SK-N-SH treated with all-trans-retinoic acid at 6 μM for 48 hours (cell line): ENCODE measurements at regions not wholly inside any gene's neighbourhood (a gene's known extent, or its start where the extent isn't known, plus 50 kb on each side); places are given as distances from the start of the nearest gene placed in this dataset.

Experiments used
- ATAC-seq: fragments of 200-7000 bp; cut with Tn5 transposase; 3 replicates; pipeline ENCODE4 v1.9.1; 2020; ENCODE audit warnings: mild to moderate bottlenecking, moderate library complexity
- ARNTL ChIP-seq: fragments of 450-650 bp; formaldehyde crosslinking; IDR thresholded peaks from 2 replicates; pipeline ENCODE4 v1.5.0; 2020; ENCODE audit warnings: low read depth, mild to moderate bottlenecking, moderate library complexity, borderline replicate concordance
- BACH2 ChIP-seq: fragments of 250-450 bp; sonication (Bioruptor Pico); IDR thresholded peaks from 2 replicates; pipeline ENCODE4 v1.9.0; 2021; ENCODE audit warnings: mild to moderate bottlenecking, borderline replicate concordance
- CSDC2 ChIP-seq: fragments of 250-450 bp; sonication (Bioruptor Pico); IDR thresholded peaks from 2 replicates; pipeline ENCODE4 v1.5.0; 2020; ENCODE audit warnings: mild to moderate bottlenecking, moderate library complexity
- ESRRG ChIP-seq: fragments of 250-450 bp; sonication (Bioruptor Pico); IDR thresholded peaks from 2 replicates; pipeline ENCODE4 v1.6.1; 2021; ENCODE audit warnings: mild to moderate bottlenecking
- GLIS3 ChIP-seq: fragments of 250-450 bp; sonication (Bioruptor Pico); IDR thresholded peaks from 2 replicates; pipeline ENCODE4 v1.5.0; 2020; ENCODE audit warnings: mild to moderate bottlenecking, moderate library complexity
- ISL1 ChIP-seq: fragments of 250-450 bp; sonication (Bioruptor Pico); IDR thresholded peaks from 2 replicates; pipeline ENCODE4 v2.1.2; 2022; ENCODE audit warnings: mild to moderate bottlenecking, moderate library complexity
- OSR1 ChIP-seq: fragments of 250-450 bp; sonication (Bioruptor Pico); IDR thresholded peaks from 2 replicates; pipeline ENCODE4 v1.8.0; 2022; ENCODE audit warnings: moderate library complexity, mild to moderate bottlenecking, inconsistent platforms
- PPARA ChIP-seq: fragments of 250-450 bp; sonication (Bioruptor Pico); IDR thresholded peaks from 2 replicates; pipeline ENCODE4 v1.5.0; 2020; ENCODE audit warnings: mild to moderate bottlenecking, borderline replicate concordance
- RARB ChIP-seq: fragments of 250-450 bp; sonication (Bioruptor Pico); IDR thresholded peaks from 2 replicates; pipeline ENCODE4 v1.8.0; 2021; ENCODE audit warnings: mild to moderate bottlenecking, moderate library complexity
- SNAI2 ChIP-seq: fragments of 250-450 bp; sonication (Bioruptor Pico); IDR thresholded peaks from 2 replicates; pipeline ENCODE4 v1.5.0; 2020; ENCODE audit warnings: mild to moderate bottlenecking, moderate library complexity
- TCF4 ChIP-seq: fragments of 250-450 bp; sonication (Bioruptor Pico); IDR thresholded peaks from 2 replicates; pipeline ENCODE4 v1.8.0; 2021; ENCODE audit warnings: mild to moderate bottlenecking, moderate library complexity, borderline replicate concordance
- TOX ChIP-seq: fragments of 250-450 bp; sonication (Bioruptor Pico); IDR thresholded peaks from 2 replicates; pipeline ENCODE4 v1.8.0; 2021; ENCODE audit warnings: mild to moderate bottlenecking, moderate library complexity, borderline replicate concordance
- ZC3H10 ChIP-seq: fragments of 250-450 bp; sonication (Bioruptor Pico); IDR thresholded peaks from 2 replicates; pipeline ENCODE4 v1.5.1; 2021; ENCODE audit warnings: mild to moderate bottlenecking, moderate library complexity
- ZFP3 ChIP-seq: fragments of 250-450 bp; sonication (Bioruptor Pico); IDR thresholded peaks from 2 replicates; pipeline ENCODE4 v1.5.0; 2020; ENCODE audit warnings: mild to moderate bottlenecking, moderate library complexity
- ZNF565 ChIP-seq: fragments of 450-650 bp; formaldehyde crosslinking; conservative IDR thresholded peaks from 2 replicates; pipeline ENCODE4 v1.5.0; 2020; ENCODE audit warnings: low read depth, mild to moderate bottlenecking, moderate library complexity
- ZNF8 ChIP-seq: fragments of 450-650 bp; formaldehyde crosslinking; IDR thresholded peaks from 2 replicates; pipeline ENCODE4 v1.5.0; 2020; ENCODE audit warnings: mild to moderate bottlenecking, moderate library complexity
- TF ChIP-seq, protein P1 (sequence below): fragments of 250-450 bp; sonication (Bioruptor Pico); IDR thresholded peaks from 2 replicates; pipeline ENCODE4 v1.8.0; 2020; ENCODE audit warnings: mild to moderate bottlenecking, moderate library complexity, borderline replicate concordance
- TF ChIP-seq, protein P2 (sequence below): fragments of 250-450 bp; sonication (Bioruptor Pico); IDR thresholded peaks from 2 replicates; pipeline ENCODE4 v1.5.1; 2021; ENCODE audit warnings: mild to moderate bottlenecking, moderate library complexity
- TF ChIP-seq, protein P3 (sequence below): fragments of 250-450 bp; sonication (Bioruptor Pico); IDR thresholded peaks from 2 replicates; pipeline ENCODE4 v1.5.0; 2020; ENCODE audit warnings: mild to moderate bottlenecking, moderate library complexity
- TF ChIP-seq, protein P4 (sequence below): fragments of 250-450 bp; sonication (Bioruptor Pico); IDR thresholded peaks from 2 replicates; pipeline ENCODE4 v1.5.1; 2020; ENCODE audit warnings: low read depth, mild to moderate bottlenecking, moderate library complexity

DNA sequence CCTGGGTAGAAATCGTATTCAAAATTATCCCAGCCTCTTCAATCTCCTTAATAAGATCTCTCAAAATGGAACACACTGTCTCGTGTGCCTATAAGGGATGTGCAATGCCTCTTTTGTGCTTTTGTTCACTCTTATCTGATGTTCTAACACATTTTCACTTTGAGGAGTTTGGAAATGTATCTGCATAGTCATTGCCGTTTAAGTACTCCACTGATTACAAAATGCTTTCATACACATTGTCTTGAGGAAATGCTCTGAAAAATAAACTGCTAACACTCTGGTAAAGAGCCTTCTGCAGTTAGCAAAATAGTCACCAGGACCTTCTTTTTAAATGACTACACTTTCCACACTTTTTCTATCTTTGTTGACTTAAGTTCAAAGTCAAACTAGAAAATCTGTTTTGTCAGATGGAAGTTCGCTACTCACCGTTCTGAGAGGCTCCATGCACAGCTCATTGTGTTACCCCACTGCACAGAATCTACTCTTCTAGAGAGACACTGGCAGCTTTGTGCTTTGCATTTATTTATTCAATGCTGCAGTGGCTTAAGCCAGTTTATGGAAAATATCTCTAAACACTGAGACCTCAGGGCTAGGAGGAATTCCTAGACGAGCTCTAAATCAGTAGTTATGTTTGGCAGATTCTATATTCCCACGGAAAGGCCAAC, 159.0 kb downstream of the CHIC2 start:
- ATAC-seq: no peak
- no peak for TF ChIP-seq OSR1 (CRISPR knock-in tag)
- TF ChIP-seq, protein P1, sequence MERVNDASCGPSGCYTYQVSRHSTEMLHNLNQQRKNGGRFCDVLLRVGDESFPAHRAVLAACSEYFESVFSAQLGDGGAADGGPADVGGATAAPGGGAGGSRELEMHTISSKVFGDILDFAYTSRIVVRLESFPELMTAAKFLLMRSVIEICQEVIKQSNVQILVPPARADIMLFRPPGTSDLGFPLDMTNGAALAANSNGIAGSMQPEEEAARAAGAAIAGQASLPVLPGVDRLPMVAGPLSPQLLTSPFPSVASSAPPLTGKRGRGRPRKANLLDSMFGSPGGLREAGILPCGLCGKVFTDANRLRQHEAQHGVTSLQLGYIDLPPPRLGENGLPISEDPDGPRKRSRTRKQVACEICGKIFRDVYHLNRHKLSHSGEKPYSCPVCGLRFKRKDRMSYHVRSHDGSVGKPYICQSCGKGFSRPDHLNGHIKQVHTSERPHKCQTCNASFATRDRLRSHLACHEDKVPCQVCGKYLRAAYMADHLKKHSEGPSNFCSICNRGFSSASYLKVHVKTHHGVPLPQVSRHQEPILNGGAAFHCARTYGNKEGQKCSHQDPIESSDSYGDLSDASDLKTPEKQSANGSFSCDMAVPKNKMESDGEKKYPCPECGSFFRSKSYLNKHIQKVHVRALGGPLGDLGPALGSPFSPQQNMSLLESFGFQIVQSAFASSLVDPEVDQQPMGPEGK (CRISPR knock-in tag): no peak
- TF ChIP-seq ZNF565 (CRISPR knock-in tag): no peak
- no peak for TF ChIP-seq ZFP3 (CRISPR knock-in tag)
- TF ChIP-seq, protein P2, sequence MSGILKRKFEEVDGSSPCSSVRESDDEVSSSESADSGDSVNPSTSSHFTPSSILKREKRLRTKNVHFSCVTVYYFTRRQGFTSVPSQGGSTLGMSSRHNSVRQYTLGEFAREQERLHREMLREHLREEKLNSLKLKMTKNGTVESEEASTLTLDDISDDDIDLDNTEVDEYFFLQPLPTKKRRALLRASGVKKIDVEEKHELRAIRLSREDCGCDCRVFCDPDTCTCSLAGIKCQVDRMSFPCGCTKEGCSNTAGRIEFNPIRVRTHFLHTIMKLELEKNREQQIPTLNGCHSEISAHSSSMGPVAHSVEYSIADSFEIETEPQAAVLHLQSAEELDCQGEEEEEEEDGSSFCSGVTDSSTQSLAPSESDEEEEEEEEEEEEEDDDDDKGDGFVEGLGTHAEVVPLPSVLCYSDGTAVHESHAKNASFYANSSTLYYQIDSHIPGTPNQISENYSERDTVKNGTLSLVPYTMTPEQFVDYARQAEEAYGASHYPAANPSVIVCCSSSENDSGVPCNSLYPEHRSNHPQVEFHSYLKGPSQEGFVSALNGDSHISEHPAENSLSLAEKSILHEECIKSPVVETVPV (CRISPR knock-in tag): no peak
- no peak for TF ChIP-seq BACH2
- no peak for TF ChIP-seq CSDC2 (CRISPR knock-in tag)
- no peak for TF ChIP-seq GLIS3 (CRISPR knock-in tag)
- TF ChIP-seq, protein P3, sequence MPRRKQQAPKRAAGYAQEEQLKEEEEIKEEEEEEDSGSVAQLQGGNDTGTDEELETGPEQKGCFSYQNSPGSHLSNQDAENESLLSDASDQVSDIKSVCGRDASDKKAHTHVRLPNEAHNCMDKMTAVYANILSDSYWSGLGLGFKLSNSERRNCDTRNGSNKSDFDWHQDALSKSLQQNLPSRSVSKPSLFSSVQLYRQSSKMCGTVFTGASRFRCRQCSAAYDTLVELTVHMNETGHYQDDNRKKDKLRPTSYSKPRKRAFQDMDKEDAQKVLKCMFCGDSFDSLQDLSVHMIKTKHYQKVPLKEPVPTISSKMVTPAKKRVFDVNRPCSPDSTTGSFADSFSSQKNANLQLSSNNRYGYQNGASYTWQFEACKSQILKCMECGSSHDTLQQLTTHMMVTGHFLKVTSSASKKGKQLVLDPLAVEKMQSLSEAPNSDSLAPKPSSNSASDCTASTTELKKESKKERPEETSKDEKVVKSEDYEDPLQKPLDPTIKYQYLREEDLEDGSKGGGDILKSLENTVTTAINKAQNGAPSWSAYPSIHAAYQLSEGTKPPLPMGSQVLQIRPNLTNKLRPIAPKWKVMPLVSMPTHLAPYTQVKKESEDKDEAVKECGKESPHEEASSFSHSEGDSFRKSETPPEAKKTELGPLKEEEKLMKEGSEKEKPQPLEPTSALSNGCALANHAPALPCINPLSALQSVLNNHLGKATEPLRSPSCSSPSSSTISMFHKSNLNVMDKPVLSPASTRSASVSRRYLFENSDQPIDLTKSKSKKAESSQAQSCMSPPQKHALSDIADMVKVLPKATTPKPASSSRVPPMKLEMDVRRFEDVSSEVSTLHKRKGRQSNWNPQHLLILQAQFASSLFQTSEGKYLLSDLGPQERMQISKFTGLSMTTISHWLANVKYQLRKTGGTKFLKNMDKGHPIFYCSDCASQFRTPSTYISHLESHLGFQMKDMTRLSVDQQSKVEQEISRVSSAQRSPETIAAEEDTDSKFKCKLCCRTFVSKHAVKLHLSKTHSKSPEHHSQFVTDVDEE (CRISPR knock-in tag): no peak
- TF ChIP-seq RARB: no peak
- no peak for TF ChIP-seq ZNF8 (CRISPR knock-in tag)
- TF ChIP-seq ARNTL (CRISPR knock-in tag): no peak
- TF ChIP-seq ISL1 (CRISPR knock-in tag): no peak
- TF ChIP-seq, protein P4, sequence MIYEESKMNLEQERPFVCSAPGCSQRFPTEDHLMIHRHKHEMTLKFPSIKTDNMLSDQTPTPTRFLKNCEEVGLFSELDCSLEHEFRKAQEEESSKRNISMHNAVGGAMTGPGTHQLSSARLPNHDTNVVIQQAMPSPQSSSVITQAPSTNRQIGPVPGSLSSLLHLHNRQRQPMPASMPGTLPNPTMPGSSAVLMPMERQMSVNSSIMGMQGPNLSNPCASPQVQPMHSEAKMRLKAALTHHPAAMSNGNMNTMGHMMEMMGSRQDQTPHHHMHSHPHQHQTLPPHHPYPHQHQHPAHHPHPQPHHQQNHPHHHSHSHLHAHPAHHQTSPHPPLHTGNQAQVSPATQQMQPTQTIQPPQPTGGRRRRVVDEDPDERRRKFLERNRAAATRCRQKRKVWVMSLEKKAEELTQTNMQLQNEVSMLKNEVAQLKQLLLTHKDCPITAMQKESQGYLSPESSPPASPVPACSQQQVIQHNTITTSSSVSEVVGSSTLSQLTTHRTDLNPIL: no peak
- TF ChIP-seq ESRRG (CRISPR knock-in tag): no peak
- no peak for TF ChIP-seq PPARA
- no peak for TF ChIP-seq ZC3H10 (CRISPR knock-in tag)

DNA sequence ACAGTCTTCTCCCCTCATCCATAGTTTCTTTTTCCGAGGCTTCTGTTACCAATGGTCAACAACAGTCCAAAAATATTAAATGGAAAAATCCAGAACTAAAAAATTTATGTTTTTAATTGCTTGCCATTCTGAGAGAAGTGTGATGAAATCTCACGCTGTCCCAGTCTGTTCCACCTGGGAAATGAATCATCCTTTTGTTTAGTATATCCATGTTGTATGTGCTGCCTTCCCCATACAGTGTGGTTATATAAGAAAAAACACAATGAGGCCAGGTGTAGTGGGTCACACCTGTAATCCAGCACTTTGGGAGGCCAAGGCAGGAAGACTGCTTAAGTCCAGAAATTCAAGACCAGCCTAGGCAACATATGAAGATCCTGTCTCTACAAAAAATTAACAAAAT, 161.6 kb downstream of the CHIC2 start:
- TF ChIP-seq, protein P3 (CRISPR knock-in tag): no peak
- TF ChIP-seq SNAI2 (no peak), OSR1 (CRISPR knock-in tag) (no peak), CSDC2 (CRISPR knock-in tag) (no peak), TCF4 (no peak), ZNF565 (CRISPR knock-in tag) (no peak), TOX (CRISPR knock-in tag) (no peak), ESRRG (CRISPR knock-in tag) (no peak), ZC3H10 (CRISPR knock-in tag) (no peak), PPARA (no peak)
- TF ChIP-seq, protein P4: no peak
- no peak for ATAC-seq
